Esophagus (tissue), 2 donors: ENCODE measurements at regions not wholly inside any gene's neighbourhood (a gene's known extent, or its start where the extent isn't known, plus 50 kb on each side); places are given as distances from the start of the nearest gene placed in this dataset.

Experiments used
- H3K27ac ChIP-seq, 2 donors: one replicate each; pipeline ENCODE4 v1.5.1; 2013; ENCODE audit warnings: low read depth in 2 of 2, mild to moderate bottlenecking in 2 of 2, inconsistent platforms in 1 of 2, low read length in 1 of 2, moderate library complexity in 1 of 2
- H3K27me3 ChIP-seq, 2 donors: one replicate each; pipeline ENCODE4 v1.6.1; 2013; ENCODE audit warnings: low read length in 2 of 2, control low read depth in 1 of 2, mild to moderate bottlenecking in 1 of 2; ENCODE audit not compliant: insufficient read depth in 2 of 2, control insufficient read depth in 1 of 2
- H3K36me3 ChIP-seq, 2 donors: one replicate each; pipeline ENCODE4 v1.6.1; 2013; ENCODE audit warnings: low read length in 1 of 2; ENCODE audit not compliant: control insufficient read depth in 2 of 2, insufficient read depth in 2 of 2
- H3K4me1 ChIP-seq, 2 donors: one replicate each; pipeline ENCODE4 v1.6.1; 2013; ENCODE audit warnings: low read length in 1 of 2; ENCODE audit not compliant: control insufficient read depth in 2 of 2, insufficient read depth in 2 of 2
- H3K4me3 ChIP-seq, 2 donors: one replicate each; pipeline ENCODE4 v1.5.1; 2013; ENCODE audit warnings: low read length in 2 of 2, mild to moderate bottlenecking in 2 of 2, low read depth in 1 of 2, moderate library complexity in 1 of 2
- H3K9me3 ChIP-seq, 2 donors: one replicate each; pipeline ENCODE4 v1.6.1; 2013; ENCODE audit warnings: mild to moderate bottlenecking in 2 of 2, low read depth in 1 of 2, low read length in 1 of 2, moderate library complexity in 1 of 2; ENCODE audit not compliant: control insufficient read depth in 2 of 2, insufficient read depth in 1 of 2
- WGBS, 2 donors: extraction: QIAGEN DNeasy Blood & Tissue Kit; methylation state at CpG; one replicate each; pipeline ENCODE4 v1.1.7; 2013; 5-methylcytosine and 5-hydroxymethylcytosine counted together
- donor health status: healthy with polysubstance abuse.
- donor health status: Bipolar disorder and iron deficiency.

DNA sequence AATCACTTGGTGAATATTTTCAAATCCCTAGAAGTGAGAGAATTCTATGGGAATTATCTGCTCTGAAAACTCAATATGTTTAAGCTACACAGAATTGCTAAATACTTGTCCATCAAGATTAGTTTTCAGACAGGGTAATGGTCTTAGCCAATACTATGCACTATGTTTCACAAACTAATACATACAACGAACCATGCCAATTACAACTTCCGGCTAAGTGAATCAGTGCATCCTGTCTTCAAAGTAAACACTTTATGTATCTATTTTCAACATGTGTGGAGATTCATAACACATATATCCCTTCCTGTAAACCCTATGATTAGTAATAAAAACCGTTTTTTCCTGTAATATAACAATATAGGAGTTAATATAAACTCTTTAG is 181.5 kb downstream of the POSTN start:
- H3K27me3 ChIP-seq, result no peaks in the 10 kb centered on the region
- WGBS, 2 donors, result 42 to 56% methylated on average over 3 of the region's 3 CpGs
- no peak overlapping the region for H3K4me3 ChIP-seq
- no peaks in the 10 kb centered on the region for H3K9me3 ChIP-seq
- no peaks in the 10 kb centered on the region for H3K4me1 ChIP-seq
- H3K36me3 ChIP-seq, result no peaks in the 10 kb centered on the region
- no peak overlapping the region for H3K27ac ChIP-seq

DNA sequence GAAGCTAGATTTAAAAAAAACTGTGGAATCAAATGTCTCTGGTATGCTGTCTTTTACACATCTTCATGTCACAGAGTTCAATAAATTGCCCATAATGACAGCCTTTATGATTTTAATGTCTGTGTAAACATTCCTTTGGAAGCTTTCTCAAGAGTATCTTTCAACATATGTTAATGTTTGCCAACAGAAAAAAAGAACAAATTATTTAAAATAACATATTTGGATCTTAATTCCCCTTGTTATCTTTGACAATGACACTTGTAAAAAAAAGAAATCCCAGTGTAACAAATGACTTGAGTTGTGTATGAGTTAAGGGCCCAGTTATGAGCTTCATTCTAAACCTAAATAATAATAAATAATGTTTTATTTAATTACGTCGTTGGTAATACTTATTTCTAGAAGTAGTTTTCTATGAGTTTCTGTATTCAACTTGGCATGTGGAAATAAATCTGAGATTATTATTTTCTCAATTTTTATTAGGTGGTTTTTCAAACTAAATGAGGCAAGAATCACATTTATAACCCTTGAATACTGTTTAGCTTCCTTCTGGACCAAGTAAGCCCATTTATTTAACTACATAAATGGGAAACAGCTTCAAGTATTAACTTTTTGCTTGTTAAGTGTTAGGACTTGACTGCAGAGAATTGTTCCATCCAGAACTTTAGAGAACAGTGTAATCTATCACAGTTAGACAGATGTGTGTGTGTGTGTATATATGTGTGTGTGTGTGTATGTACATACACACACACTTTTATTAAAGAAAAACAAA is 182.1 kb downstream of the POSTN start:
- Histone ChIP-seq H3K27me3 (no peaks in the 10 kb centered on the region), H3K4me3 (no peak overlapping the region), H3K36me3 (no peaks in the 10 kb centered on the region), H3K9me3 (no peaks in the 10 kb centered on the region), H3K27ac (no peak overlapping the region), H3K4me1 (no peaks in the 10 kb centered on the region)
- 43 to 62% methylated on average over 2 of the region's 2 CpGs for WGBS, 2 donors

- Histone ChIP-seq H3K36me3 (no peaks in the 10 kb centered on the region), H3K27me3 (no peaks in the 10 kb centered on the region), H3K9me3 (no peaks in the 10 kb centered on the region), H3K27ac (no peak overlapping the region), H3K4me3 (no peak overlapping the region), H3K4me1 (peaks cover 0 to 2% of the 10 kb centered on the region in 2 donors)
- WGBS, 2 donors, result 50 to 67% methylated on average over 3 of the region's 3 CpGs
Measured at GRCh38 chr13:37413161-37413560, 185.4 kb downstream of the POSTN start.

DNA sequence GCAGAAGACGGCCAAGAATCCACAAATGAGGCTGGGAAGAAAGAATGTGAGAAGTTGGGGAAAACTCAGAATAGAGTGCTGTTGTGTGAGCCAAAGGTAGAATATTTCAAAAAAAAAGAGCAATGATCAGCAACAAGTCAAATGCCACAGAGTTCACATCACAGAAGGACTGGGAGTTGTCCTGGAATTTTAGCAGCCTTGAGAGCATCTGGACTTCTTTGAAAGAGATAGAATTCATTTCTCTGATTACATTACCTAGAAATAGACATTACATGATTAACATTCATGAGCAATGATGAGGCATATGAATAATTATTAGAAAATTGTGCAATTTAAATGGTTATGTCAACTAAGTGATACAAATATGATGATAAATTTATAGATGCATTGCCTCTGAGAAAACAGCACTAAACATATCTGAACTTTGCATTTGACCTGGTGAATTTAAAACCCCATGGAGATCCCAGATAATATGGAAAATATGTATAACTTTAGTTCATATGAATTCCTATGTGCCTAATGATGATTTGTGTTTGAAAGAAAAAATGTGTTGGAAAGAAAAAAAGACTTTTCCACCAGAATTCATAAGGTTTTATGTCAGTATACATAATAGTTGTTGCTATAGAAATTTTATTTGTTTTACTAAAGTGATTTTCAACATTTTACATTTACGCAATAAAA is 186.2 kb downstream of the POSTN start:
- no peak overlapping the region for H3K4me3 ChIP-seq
- no peaks in the 10 kb centered on the region for H3K36me3 ChIP-seq
- H3K27ac ChIP-seq, result no peak overlapping the region
- H3K9me3 ChIP-seq, result no peaks in the 10 kb centered on the region
- H3K27me3 ChIP-seq, result no peaks in the 10 kb centered on the region
- WGBS, 2 donors, result 81 to 92% methylated on average over 2 of the region's 2 CpGs
- H3K4me1 ChIP-seq, result peaks cover 0 to 2% of the 10 kb centered on the region in 2 donors

GRCh38 chr13:37410316-37410715 is 188.3 kb downstream of the POSTN start:
- Histone ChIP-seq H3K27me3 (no peaks in the 10 kb centered on the region), H3K27ac (no peak overlapping the region), H3K36me3 (no peaks in the 10 kb centered on the region), H3K4me1 (peaks cover 0 to 2% of the 10 kb centered on the region in 2 donors), H3K4me3 (no peak overlapping the region), H3K9me3 (no peaks in the 10 kb centered on the region)
- WGBS, 2 donors, result 64 to 68% methylated on average over 6 of the region's 6 CpGs

DNA sequence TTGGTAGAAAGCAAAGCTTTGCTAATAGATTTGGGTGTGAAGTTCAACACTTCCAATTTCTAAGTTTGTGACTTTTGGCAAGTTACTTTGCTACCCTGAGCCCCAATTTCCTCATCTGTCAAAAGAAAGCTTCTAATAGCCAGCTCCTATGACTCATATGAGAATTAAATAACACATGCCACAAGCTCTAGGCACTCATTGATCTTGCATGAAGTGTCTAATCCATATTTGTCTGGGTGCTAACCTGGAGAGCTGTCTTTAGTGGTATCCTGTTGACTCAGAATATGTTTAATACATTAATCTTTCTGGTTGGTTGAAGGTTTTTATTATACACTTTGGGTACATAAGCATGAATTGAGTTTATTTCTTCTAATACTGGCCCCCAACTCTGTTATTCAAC is 188.8 kb downstream of the POSTN start:
- Histone ChIP-seq H3K27ac (no peak overlapping the region), H3K27me3 (no peaks in the 10 kb centered on the region), H3K4me3 (no peak overlapping the region), H3K4me1 (peaks cover 0 to 2% of the 10 kb centered on the region in 2 donors), H3K36me3 (no peaks in the 10 kb centered on the region), H3K9me3 (no peaks in the 10 kb centered on the region)

DNA sequence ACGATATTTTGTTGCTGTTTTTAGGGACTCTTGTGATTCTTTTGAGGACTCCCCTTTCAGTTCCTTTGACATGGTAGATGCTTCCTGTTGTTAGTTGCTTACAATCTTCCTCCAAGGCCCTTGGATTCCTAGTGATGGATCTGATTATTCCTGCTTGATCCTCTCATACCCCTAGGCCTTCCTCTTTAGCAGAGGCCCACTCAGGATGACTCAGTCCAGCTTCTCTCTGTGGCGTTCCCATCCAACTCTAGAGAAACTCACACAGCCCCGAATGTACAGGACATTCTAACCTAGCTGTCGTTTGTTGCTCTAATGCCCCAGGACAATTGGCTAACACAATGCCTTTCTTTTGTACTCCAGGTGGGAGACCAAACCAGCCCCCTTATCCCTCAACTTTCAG is 191.4 kb downstream of the POSTN start:
- Histone ChIP-seq H3K9me3 (no peaks in the 10 kb centered on the region), H3K27me3 (no peaks in the 10 kb centered on the region), H3K27ac (no peak overlapping the region), H3K4me3 (no peak overlapping the region), H3K36me3 (no peaks in the 10 kb centered on the region), H3K4me1 (peaks cover 0 to 2% of the 10 kb centered on the region in 2 donors)
- WGBS, 2 donors, result 65 to 79% methylated on average over 4 of the region's 4 CpGs

DNA sequence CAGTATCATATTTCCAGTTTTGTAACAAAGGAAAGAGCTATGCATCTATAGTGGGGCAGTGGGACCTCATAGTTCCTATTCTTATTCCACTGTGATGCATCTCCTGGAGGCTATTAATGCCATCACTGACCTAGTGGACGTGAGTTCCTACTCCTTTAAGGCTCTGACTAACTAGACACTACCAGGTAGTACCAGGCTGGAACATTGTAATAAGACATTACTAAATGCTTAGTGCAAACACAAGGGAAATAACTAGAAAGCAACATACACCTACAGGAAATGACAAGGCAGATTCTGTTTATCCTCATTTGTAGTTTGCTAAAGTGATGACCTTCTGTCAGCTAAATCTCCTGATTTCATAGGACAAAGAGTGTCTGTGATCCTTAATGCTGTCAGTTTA is 192.5 kb downstream of the POSTN start:
- WGBS, 2 donors, result 74 to 80% methylated on average over 1 of the region's 1 CpG

DNA sequence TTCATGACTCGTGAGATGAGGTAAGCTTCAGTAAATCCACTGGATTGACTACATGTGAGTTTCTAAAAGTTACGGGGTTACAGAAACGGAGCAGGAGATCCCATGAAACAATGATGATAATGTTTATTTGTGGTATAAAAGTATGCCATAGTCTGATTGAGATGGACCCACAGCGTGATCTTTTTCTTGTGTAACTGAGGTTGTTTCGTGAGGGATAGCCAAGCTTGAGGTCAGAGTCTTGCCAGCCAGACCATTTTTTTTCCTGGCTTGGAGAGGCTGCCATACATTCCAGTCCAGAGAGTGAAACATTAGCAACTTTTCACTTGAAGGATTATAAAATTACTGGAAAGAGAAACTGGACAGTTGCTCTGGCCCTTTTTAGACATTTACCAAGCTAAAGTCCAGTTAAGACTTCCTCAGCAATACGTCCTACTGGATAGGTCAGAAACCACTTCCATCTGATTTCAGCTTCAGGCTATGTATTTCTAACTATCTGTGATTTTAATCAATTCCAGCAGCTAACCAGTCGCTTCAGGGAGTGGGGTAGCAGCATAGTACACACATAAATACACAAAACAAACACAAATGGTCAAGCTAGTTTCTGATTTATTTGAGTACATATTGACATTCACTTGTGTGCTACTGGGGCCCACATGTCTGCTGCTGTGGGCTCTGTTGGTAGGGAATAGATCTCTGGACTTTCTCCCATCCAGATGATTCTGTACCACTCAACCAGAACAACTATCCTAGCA is 194.6 kb downstream of the POSTN start:
- no peak overlapping the region for H3K4me3 ChIP-seq
- WGBS, 2 donors, result 58 to 62% methylated on average over 7 of the region's 7 CpGs
- H3K4me1 ChIP-seq, result no peaks in the 10 kb centered on the region
- no peaks in the 10 kb centered on the region for H3K9me3 ChIP-seq
- H3K27me3 ChIP-seq, result no peaks in the 10 kb centered on the region
- no peak overlapping the region for H3K27ac ChIP-seq
- H3K36me3 ChIP-seq, result no peaks in the 10 kb centered on the region

More for the DNA sequence above, 192.5 kb downstream of the POSTN start:
- Histone ChIP-seq H3K4me1 (peaks cover 0 to 2% of the 10 kb centered on the region in 2 donors), H3K4me3 (no peak overlapping the region), H3K9me3 (no peaks in the 10 kb centered on the region), H3K27me3 (no peaks in the 10 kb centered on the region), H3K36me3 (no peaks in the 10 kb centered on the region), H3K27ac (no peak overlapping the region)
